HFFc6 (cell line): ENCODE measurements at regions not wholly inside any gene's neighbourhood (a gene's known extent, or its start where the extent isn't known, plus 50 kb on each side); places are given as distances from the start of the nearest gene placed in this dataset.

Source experiments
- DNase-seq: peaks from one replicate; pipeline ENCODE4 v3.0.0-alpha.2; 2018
- H3K27ac Mint-ChIP-seq: 2 replicates; pipeline ENCODE4 v1.8.0; 2020; ENCODE audit warnings: mild to moderate bottlenecking, mixed read lengths
- H3K27me3 Mint-ChIP-seq: 2 replicates; pipeline ENCODE4 v1.8.0; 2021; ENCODE audit warnings: mild to moderate bottlenecking, moderate library complexity, mixed read lengths; ENCODE audit not compliant: insufficient read depth
- H3K36me3 Mint-ChIP-seq: 2 replicates; pipeline ENCODE4 v1.8.0; 2021; ENCODE audit warnings: low read depth, mixed read lengths
- H3K4me1 Mint-ChIP-seq: 2 replicates; pipeline ENCODE4 v1.8.0; 2020; ENCODE audit warnings: low read depth, mixed read lengths
- H3K4me3 Mint-ChIP-seq: 2 replicates; pipeline ENCODE4 v1.8.0; 2020; ENCODE audit warnings: mild to moderate bottlenecking, moderate library complexity, mixed read lengths
- H3K9me3 Mint-ChIP-seq: 2 replicates; pipeline ENCODE4 v1.8.0; 2020; ENCODE audit warnings: mild to moderate bottlenecking, mixed read lengths
- CTCF ChIP-seq: fragments of 200-600 bp; sonication (generic); IDR thresholded peaks from 2 replicates; pipeline ENCODE4 v1.5.0; 2021; ENCODE audit warnings: antibody characterized with exemption, mild to moderate bottlenecking

DNA sequence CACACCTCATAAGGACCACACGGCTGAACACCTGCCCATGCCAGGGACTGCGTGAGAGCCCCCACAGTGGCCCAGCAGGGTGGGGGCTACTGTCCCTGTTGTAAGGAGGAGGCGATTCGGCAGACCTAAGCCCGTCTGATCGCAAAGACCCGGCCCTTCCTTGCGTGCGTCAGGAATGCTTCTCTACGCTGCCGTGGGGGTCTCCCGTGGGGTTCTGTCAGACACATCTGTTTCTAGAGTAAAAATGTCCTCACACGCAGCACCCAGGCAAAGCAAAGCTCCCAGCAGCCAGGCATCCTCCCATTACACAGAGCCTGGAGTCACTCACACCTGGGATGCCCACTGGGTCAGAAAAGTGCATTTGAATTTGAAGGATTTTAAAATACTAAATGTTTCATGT, 147.7 kb upstream of the SOX1 start:
- no peak for TF ChIP-seq CTCF
- Mint-ChIP-seq H3K36me3 (no peaks in the 10 kb centered on the region; the same call in 1 of the 2 replicates), H3K9me3 (peaks cover 68% of the 10 kb centered on the region), H3K4me3 (no peak overlapping the region), H3K27ac (no peak overlapping the region), H3K4me1 (no peaks in the 10 kb centered on the region), H3K27me3 (peaks cover 3% of the 10 kb centered on the region)
- DNase-seq: no peak

DNA sequence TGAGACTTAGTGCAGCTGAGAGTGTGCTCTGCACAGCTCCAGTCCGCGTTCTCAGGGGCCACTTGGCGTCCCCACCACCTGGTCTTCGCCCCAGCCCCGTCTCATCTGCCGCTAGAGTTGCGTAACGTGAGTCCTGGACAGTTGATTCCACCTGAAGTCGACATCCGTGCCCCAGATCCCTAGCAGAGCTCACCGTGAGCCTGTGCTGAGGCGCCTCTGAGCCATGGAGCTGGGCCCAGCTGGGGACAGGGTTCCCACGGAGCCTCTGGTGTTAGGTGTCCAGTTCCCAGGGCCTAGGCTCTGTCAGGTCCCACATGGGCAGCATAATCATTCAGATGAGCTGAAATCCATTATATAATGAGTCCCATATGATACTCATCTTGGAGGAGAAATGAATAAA, 147.1 kb upstream of the SOX1 start:
- Mint-ChIP-seq H3K27ac (no peak overlapping the region), H3K36me3 (peaks cover 5% of the 10 kb centered on the region; the same call in 1 of the 2 replicates), H3K4me3 (no peak overlapping the region), H3K9me3 (peaks cover 74% of the 10 kb centered on the region), H3K4me1 (no peaks in the 10 kb centered on the region), H3K27me3 (peaks cover 3% of the 10 kb centered on the region)
- TF ChIP-seq CTCF: no peak
- DNase-seq: no peak

DNA sequence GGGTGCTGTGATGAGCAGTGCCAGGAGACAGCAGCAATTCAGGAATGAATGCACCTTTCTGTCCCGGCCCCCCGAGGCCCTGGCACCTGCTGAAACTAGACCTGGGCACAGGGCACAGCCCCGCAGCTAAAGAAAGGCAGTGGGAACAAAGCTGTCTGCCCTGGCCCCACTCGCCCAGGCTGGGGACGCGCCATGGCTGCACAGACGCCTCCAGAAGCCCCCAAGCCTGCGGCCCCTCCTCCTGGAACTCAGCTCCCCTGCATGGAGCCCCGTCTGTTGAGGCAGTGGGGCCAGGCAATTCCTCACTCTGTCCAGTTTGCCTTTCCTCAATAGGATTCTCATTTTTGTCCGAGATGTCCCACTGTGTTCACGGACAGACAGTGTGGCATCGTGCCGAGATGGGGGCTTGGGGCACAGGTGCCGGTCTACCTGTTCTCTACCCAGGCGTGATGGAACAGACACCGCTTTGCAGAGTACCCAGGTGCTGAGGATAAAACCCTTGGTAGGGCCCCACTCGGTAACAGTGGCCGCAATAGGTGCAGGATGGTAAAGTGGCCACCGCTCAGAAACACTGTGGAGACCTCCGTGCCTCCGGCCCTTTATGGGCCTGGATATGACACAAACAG, 146.5 kb upstream of the SOX1 start:
- Mint-ChIP-seq H3K27me3 (peaks cover 2% of the 10 kb centered on the region), H3K9me3 (peaks cover 74% of the 10 kb centered on the region), H3K36me3 (peaks cover 8% of the 10 kb centered on the region; the same call in 1 of the 2 replicates), H3K27ac (no peak overlapping the region), H3K4me3 (no peak overlapping the region), H3K4me1 (no peaks in the 10 kb centered on the region)
- no peak for TF ChIP-seq CTCF
- DNase-seq: no peak

DNA sequence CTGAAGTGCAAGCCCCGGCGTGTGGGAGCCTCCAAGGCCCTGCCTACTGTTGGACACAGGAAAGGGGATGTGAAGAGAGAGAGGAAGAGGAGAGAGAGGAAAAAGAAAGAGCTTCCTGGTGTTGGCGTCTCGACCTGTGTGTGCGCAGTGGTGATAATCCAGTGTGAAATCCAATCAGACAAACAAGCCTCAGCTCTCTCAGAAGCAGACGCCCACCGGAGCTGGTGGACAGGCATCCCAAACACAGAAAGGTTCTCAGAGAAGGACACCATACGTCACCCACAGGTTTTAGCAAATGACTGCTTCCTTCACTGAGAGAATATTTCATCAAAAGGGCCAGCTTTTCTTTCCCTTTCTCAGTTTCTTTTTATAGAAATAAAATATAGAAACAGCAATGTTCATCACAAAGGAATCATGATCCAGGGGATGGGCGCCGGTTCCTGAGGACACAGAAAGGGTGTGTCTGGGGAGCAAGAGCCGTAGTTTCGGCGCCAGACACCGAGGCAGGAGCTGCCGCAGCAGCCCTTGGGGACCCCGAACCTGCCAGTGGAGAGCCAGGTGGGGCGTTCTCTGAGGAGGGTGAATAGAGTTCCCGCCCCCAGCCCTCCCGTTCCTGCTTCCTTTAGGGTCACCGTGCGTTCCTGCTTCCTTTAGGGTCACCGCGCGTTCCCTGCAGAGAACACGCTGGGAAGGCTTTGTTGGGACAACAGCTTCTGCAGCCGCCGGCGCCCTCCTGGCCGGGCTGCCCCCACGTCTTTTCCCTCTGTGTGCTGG, 145.8 kb upstream of the SOX1 start:
- peaks cover 2% of the 10 kb centered on the region for H3K27me3 Mint-ChIP-seq
- no peak for DNase-seq
- H3K27ac Mint-ChIP-seq: no peak overlapping the region
- no peak overlapping the region for H3K4me3 Mint-ChIP-seq
- peaks cover 8% of the 10 kb centered on the region; the same call in 1 of the 2 replicates for H3K36me3 Mint-ChIP-seq
- no peak for TF ChIP-seq CTCF
- no peaks in the 10 kb centered on the region for H3K4me1 Mint-ChIP-seq
- H3K9me3 Mint-ChIP-seq: peaks cover 72% of the 10 kb centered on the region

DNA sequence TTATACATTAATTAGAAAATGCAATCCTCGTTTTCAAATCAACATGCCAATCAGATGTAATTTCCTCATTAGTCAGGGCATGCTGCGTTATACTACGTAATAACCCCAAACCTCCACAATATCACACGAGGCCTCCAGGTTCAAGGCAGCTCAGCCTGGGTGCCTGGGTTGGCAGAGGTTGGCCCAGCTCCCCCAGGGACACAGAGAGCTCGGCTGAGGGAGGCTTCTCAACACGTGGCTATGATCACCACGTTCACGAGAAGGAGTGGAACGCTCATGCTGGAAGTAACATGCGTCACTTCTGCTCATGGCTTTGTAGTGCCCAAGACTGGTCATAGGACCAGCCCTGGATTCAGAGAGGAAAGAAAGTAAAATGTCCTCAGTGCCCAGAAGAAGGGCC, 144.9 kb upstream of the SOX1 start:
- peaks cover 70% of the 10 kb centered on the region for H3K9me3 Mint-ChIP-seq
- no peak for DNase-seq
- no peaks in the 10 kb centered on the region for H3K4me1 Mint-ChIP-seq
- TF ChIP-seq CTCF: no peak
- no peak overlapping the region for H3K4me3 Mint-ChIP-seq
- peaks cover 8% of the 10 kb centered on the region; the same call in 1 of the 2 replicates for H3K36me3 Mint-ChIP-seq
- H3K27ac Mint-ChIP-seq: no peak overlapping the region
- H3K27me3 Mint-ChIP-seq: peaks cover 2% of the 10 kb centered on the region
